Choroid plexus epithelial cell (primary cell): ENCODE measurements at regions not wholly inside any gene's neighbourhood (a gene's known extent, or its start where the extent isn't known, plus 50 kb on each side); places are given as distances from the start of the nearest gene placed in this dataset.

ENCODE experiments used
- DNase-seq: peaks from one replicate; pipeline ENCODE4 v3.0.0-alpha.2; 2010; ENCODE audit warnings: low read depth
- H3K4me3 ChIP-seq: 2 replicates; pipeline ENCODE4 v1.5.1; 2011; ENCODE audit warnings: low read depth, mild to moderate bottlenecking, control low read depth, low read length, moderate library complexity
- CTCF ChIP-seq: conservative IDR thresholded peaks from 2 replicates; pipeline ENCODE4 v1.5.1; 2011; ENCODE audit warnings: low read depth, mild to moderate bottlenecking, control low read depth, inconsistent platforms, low read length, moderate library complexity

GRCh38 chr18:22060361-22060760 lies 109.0 kb upstream of the GATA6 start:
- no peak for DNase-seq
- TF ChIP-seq CTCF = no peak
- H3K4me3 ChIP-seq = no peak overlapping the region

- TF ChIP-seq CTCF = no peak
- H3K4me3 ChIP-seq = no peak overlapping the region
- no peak for DNase-seq
Measured at GRCh38 chr18:22063102-22063501, 106.3 kb upstream of the GATA6 start.

GRCh38 chr18:22063672-22064071 lies 105.7 kb upstream of the GATA6 start:
- no peak for DNase-seq
- no peak for TF ChIP-seq CTCF
- no peak overlapping the region for H3K4me3 ChIP-seq

GRCh38 chr18:22064581-22064980 lies 104.8 kb upstream of the GATA6 start:
- no peak overlapping the region for H3K4me3 ChIP-seq
- no peak for DNase-seq
- TF ChIP-seq CTCF = no peak

- H3K4me3 ChIP-seq = no peak overlapping the region
- no peak for TF ChIP-seq CTCF
- no peak for DNase-seq
Measured at GRCh38 chr18:22065311-22065710, 104.1 kb upstream of the GATA6 start.

GRCh38 chr18:22066083-22066485 lies 103.3 kb upstream of the GATA6 start:
- DNase-seq = no peak
- no peak overlapping the region for H3K4me3 ChIP-seq
- TF ChIP-seq CTCF = no peak

GRCh38 chr18:22067109-22067508 lies 102.3 kb upstream of the GATA6 start:
- no peak for TF ChIP-seq CTCF
- DNase-seq = no peak
- H3K4me3 ChIP-seq = no peak overlapping the region
